ENCODE measurements at regions not wholly inside any gene's neighbourhood (a gene's known extent, or its start where the extent isn't known, plus 50 kb on each side); places are given as distances from the start of the nearest gene placed in this dataset.

- TF ChIP-seq, protein P1, sequence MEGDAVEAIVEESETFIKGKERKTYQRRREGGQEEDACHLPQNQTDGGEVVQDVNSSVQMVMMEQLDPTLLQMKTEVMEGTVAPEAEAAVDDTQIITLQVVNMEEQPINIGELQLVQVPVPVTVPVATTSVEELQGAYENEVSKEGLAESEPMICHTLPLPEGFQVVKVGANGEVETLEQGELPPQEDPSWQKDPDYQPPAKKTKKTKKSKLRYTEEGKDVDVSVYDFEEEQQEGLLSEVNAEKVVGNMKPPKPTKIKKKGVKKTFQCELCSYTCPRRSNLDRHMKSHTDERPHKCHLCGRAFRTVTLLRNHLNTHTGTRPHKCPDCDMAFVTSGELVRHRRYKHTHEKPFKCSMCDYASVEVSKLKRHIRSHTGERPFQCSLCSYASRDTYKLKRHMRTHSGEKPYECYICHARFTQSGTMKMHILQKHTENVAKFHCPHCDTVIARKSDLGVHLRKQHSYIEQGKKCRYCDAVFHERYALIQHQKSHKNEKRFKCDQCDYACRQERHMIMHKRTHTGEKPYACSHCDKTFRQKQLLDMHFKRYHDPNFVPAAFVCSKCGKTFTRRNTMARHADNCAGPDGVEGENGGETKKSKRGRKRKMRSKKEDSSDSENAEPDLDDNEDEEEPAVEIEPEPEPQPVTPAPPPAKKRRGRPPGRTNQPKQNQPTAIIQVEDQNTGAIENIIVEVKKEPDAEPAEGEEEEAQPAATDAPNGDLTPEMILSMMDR (IDR thresholded peaks at IDR 0.05; ENCODE audit: insufficient read depth, low read length, poor library complexity, severe bottlenecking), result no peak
- DNase-seq (ENCODE audit: low read depth), result no peak
- Histone ChIP-seq H3K36me3 (ENCODE audit: control insufficient read depth, insufficient read depth, low read length) (no peaks in the 10 kb centered on the region), H3K27me3 (ENCODE audit: control insufficient read depth, insufficient read depth, low read length) (no peaks in the 10 kb centered on the region), H3K4me3 (ENCODE audit: low read depth, low read length) (no peak overlapping the region)
Measured at GRCh38 chr11:92406472-92406871, 181.9 kb downstream of the FAT3 start.

GRCh38 chr11:92409355-92409754, 184.7 kb downstream of the FAT3 start:
- Histone ChIP-seq H3K4me3 (ENCODE audit: low read depth, low read length) (no peak overlapping the region), H3K36me3 (ENCODE audit: control insufficient read depth, insufficient read depth, low read length) (no peaks in the 10 kb centered on the region), H3K27me3 (ENCODE audit: control insufficient read depth, insufficient read depth, low read length) (no peaks in the 10 kb centered on the region)
- DNase-seq (ENCODE audit: low read depth), result no peak
- TF ChIP-seq, protein P1 (IDR thresholded peaks at IDR 0.05; ENCODE audit: insufficient read depth, low read length, poor library complexity, severe bottlenecking), result no peak

DNA sequence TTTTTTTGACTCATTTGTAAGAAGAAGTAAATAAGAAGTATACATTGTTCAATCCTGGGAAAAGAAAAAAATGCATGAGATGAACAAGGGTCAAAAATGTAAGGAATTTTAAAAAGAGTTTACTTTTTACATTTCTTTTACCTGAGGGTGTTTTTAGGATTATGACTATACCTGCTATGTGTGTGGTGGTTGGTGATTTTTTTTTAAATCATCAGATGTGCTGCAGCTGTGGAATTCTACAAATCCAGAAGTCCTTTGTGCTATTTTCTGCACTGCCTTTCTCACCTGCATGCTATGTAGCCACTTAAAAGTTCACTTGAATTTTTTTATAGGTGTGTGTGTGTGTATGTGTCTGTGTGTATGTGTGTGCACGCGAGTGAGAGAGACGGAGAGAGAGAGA, 185.3 kb downstream of the FAT3 start:
- H3K36me3 ChIP-seq (ENCODE audit: control insufficient read depth, insufficient read depth, low read length), result no peaks in the 10 kb centered on the region
- no peaks in the 10 kb centered on the region for H3K27me3 ChIP-seq (ENCODE audit: control insufficient read depth, insufficient read depth, low read length)
- TF ChIP-seq, protein P1 (IDR thresholded peaks at IDR 0.05; ENCODE audit: insufficient read depth, low read length, poor library complexity, severe bottlenecking), result no peak
- no peak overlapping the region for H3K4me3 ChIP-seq (ENCODE audit: low read depth, low read length)
- DNase-seq (ENCODE audit: low read depth), result no peak

DNA sequence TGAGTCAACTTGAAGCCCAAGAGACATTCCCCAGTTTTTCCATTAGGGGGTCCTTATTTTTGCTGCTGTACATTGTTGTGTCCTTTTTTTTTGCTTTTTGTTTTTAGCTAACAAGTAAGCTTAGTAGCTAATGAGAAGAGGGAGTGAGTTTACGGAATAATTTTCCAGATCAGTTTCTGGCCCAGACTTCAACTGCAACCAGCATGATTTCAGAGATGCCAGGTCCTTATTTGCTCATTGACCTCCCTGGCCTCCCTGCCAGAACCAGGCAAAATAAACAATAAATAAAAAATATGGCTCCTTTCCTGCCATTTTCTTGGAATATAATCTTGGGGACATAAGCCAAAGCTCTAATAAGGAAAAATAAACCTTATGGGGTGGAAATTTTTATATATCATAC, 185.9 kb downstream of the FAT3 start:
- TF ChIP-seq, protein P1 (IDR thresholded peaks at IDR 0.05; ENCODE audit: insufficient read depth, low read length, poor library complexity, severe bottlenecking), result no peak
- Histone ChIP-seq H3K27me3 (ENCODE audit: control insufficient read depth, insufficient read depth, low read length) (no peaks in the 10 kb centered on the region), H3K36me3 (ENCODE audit: control insufficient read depth, insufficient read depth, low read length) (no peaks in the 10 kb centered on the region), H3K4me3 (ENCODE audit: low read depth, low read length) (no peak overlapping the region)
- DNase-seq (ENCODE audit: low read depth), result no peak

GRCh38 chr11:92411431-92411830, 186.8 kb downstream of the FAT3 start:
- H3K36me3 ChIP-seq (ENCODE audit: control insufficient read depth, insufficient read depth, low read length), result no peaks in the 10 kb centered on the region
- TF ChIP-seq, protein P1 (IDR thresholded peaks at IDR 0.05; ENCODE audit: insufficient read depth, low read length, poor library complexity, severe bottlenecking), result no peak
- no peak overlapping the region for H3K4me3 ChIP-seq (ENCODE audit: low read depth, low read length)
- no peaks in the 10 kb centered on the region for H3K27me3 ChIP-seq (ENCODE audit: control insufficient read depth, insufficient read depth, low read length)
- no peak for DNase-seq (ENCODE audit: low read depth)

DNA sequence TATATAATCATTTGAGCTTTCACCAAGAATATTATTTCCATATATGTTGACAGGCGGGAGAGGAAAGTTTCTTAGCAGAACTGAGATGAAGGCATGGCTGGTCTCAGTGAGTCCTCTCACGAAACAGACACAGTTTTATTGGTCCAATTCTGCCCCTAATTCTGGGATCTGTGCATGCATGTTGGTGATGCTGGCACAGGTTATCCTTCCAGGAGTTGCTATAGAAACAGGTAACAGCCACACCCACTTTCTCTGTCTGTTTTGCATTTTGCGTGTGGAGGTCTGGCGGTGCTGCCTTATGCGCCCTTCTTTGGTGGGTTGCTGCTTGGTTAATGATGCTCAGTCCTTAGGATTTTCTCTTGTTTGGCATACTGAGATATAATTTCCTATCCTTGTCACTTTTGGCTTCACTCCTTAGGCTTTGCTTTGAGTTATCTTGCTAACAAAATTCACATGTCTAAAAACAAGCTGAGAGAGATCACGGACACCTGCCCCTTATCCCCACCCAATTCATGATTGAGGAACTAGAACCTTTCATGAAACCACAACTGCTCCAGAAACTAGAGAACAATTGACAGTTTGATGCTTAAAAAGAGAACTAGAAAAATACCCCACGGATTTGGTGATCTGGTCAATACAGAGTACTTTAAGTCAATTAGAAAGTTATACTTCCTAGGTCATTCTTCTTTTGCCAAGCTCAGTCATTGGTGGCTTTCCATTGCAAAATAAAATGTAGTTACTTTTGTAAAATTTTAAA, 189.3 kb downstream of the FAT3 start:
- Histone ChIP-seq H3K4me3 (ENCODE audit: low read depth, low read length) (no peak overlapping the region), H3K27me3 (ENCODE audit: control insufficient read depth, insufficient read depth, low read length) (no peaks in the 10 kb centered on the region), H3K36me3 (ENCODE audit: control insufficient read depth, insufficient read depth, low read length) (no peaks in the 10 kb centered on the region)
- TF ChIP-seq, protein P1 (IDR thresholded peaks at IDR 0.05; ENCODE audit: insufficient read depth, low read length, poor library complexity, severe bottlenecking), result no peak
- DNase-seq (ENCODE audit: low read depth), result no peak
